ENCODE measurements at regions not wholly inside any gene's neighbourhood (a gene's known extent, or its start where the extent isn't known, plus 50 kb on each side); places are given as distances from the start of the nearest gene placed in this dataset.

DNA sequence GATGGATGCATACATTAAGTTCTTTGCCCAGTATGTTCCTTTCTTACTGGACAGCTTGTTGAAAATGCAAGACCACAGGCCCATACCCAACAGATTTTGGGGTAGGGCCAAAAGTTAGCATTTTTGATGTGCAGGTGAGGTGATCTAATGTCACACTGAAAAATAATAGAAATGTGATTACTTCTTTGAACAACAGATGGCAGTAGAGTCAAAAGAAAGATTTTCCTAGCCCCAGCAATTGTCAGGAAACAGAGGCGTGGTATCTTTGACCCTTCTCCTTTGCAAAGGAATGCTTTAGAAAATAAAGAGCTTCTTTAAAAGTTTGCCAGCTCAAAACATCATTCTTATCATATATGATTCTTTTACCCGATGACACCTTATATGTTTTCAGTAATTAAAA, 343.6 kb upstream of the SYT4 start:
- Histone ChIP-seq H3K9ac (ENCODE audit: low read length) (no peak overlapping the region), H3K9me2 (ENCODE audit: insufficient read depth) (no peaks in the 10 kb centered on the region), H3K27me3 (ENCODE audit: insufficient read depth, low read length) (no peaks in the 10 kb centered on the region), H4K20me1 (ENCODE audit: insufficient read depth) (no peaks in the 10 kb centered on the region), H3K79me2 (ENCODE audit: insufficient read depth, low read length) (no peaks in the 10 kb centered on the region), H3K4me1 (ENCODE audit: control insufficient read depth in 1 of 2, insufficient read depth in 2 of 2, low read length in 2 of 2) (no peaks in the 10 kb centered on the region), H3K4me3 (replicated peaks in 1 of 2; ENCODE audit: low read depth in 1 of 2, low read length in 2 of 2) (no peak overlapping the region), H3K27ac (ENCODE audit: low read depth, low read length) (no peak overlapping the region), H2AFZ (ENCODE audit: low read depth, low read length, poor library complexity, severe bottlenecking) (no peak overlapping the region), H3K4me2 (ENCODE audit: low read length) (no peak overlapping the region), H3K36me3 (ENCODE audit: control insufficient read depth in 1 of 2, insufficient read depth in 2 of 2, low read length in 2 of 2) (no peaks in the 10 kb centered on the region), H3K9me3 (ENCODE audit: control insufficient read depth in 1 of 2, insufficient read depth in 1 of 2, low read depth in 1 of 2, low read length in 2 of 2) (no peaks in the 10 kb centered on the region; a peak in 1 of 4 replicates)
- ChIA-PET CTCF (no interaction called here), RAD21 (ENCODE audit: low non-redundant PET in 1 of 2, low total read pairs in 2 of 2, uncharacterized antibody in 2 of 2, unreplicated experiment in 2 of 2) (no interaction called here), POLR2A (no interaction called here)
- ATAC-seq (no peak), DNase-seq (ENCODE audit: low read depth, low spot score) (no peak)
- BruUV-seq (replicated peaks): no TSS peak
- TF ChIP-seq, protein P1, sequence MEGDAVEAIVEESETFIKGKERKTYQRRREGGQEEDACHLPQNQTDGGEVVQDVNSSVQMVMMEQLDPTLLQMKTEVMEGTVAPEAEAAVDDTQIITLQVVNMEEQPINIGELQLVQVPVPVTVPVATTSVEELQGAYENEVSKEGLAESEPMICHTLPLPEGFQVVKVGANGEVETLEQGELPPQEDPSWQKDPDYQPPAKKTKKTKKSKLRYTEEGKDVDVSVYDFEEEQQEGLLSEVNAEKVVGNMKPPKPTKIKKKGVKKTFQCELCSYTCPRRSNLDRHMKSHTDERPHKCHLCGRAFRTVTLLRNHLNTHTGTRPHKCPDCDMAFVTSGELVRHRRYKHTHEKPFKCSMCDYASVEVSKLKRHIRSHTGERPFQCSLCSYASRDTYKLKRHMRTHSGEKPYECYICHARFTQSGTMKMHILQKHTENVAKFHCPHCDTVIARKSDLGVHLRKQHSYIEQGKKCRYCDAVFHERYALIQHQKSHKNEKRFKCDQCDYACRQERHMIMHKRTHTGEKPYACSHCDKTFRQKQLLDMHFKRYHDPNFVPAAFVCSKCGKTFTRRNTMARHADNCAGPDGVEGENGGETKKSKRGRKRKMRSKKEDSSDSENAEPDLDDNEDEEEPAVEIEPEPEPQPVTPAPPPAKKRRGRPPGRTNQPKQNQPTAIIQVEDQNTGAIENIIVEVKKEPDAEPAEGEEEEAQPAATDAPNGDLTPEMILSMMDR (IDR thresholded peaks at IDR 0.05 in 2 of 3, conservative IDR thresholded peaks at IDR 0.05 in 1 of 3; ENCODE audit: borderline replicate concordance in 1 of 3, insufficient read depth in 1 of 3, low read depth in 2 of 3, low read length in 2 of 3): peak in 1 of 3 experiments; percentile 43; a peak in 2 of 6 replicates
- TF ChIP-seq RAD21 (IDR thresholded peaks at IDR 0.05; ENCODE audit: low read depth) (peak; percentile 37), CBX3 (IDR thresholded peaks at IDR 0.05; ENCODE audit: low read depth) (no peak)
- intact Hi-C loops (cut with micrococcal nuclease): loop anchor here (5.0 kb wide), 1 partner anchor 1591 kb away; no protein-coding TSS in a partner anchor

DNA sequence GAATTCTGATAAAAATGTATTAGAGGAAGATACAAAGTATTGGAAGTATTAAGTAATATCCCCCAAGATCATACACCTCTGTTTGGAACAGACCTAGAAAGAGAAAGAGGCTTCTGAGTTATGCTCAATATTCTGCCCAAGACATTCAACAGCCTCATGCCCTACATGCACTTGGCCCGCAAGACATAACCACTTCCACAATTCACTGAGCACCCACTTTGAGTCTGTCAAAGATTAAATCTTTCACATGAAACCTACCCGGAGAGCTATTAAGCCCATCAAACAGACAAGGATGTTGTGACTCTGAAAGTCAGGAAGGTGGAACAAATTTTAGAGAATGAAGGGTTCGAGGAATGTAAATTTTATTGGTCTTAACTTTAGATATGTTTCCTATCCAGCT, 344.7 kb upstream of the SYT4 start:
- no TSS peak for BruUV-seq (replicated peaks)
- H3K79me2 ChIP-seq (ENCODE audit: insufficient read depth, low read length): no peaks in the 10 kb centered on the region
- ATAC-seq (no peak), DNase-seq (ENCODE audit: low read depth, low spot score) (no peak)
- no peaks in the 10 kb centered on the region for H3K4me1 ChIP-seq (ENCODE audit: control insufficient read depth in 1 of 2, insufficient read depth in 2 of 2, low read length in 2 of 2)
- H3K36me3 ChIP-seq (ENCODE audit: control insufficient read depth in 1 of 2, insufficient read depth in 2 of 2, low read length in 2 of 2): no peaks in the 10 kb centered on the region
- H3K4me3 ChIP-seq (replicated peaks in 1 of 2; ENCODE audit: low read depth in 1 of 2, low read length in 2 of 2): no peak overlapping the region
- H4K20me1 ChIP-seq (ENCODE audit: insufficient read depth): no peaks in the 10 kb centered on the region
- H3K27me3 ChIP-seq (ENCODE audit: insufficient read depth, low read length): no peaks in the 10 kb centered on the region
- H3K9ac ChIP-seq (ENCODE audit: low read length): no peak overlapping the region
- ChIA-PET RAD21 (ENCODE audit: low non-redundant PET in 1 of 2, low total read pairs in 2 of 2, uncharacterized antibody in 2 of 2, unreplicated experiment in 2 of 2) (no interaction called here), POLR2A (no interaction called here), CTCF (no interaction called here)
- no peak overlapping the region for H3K27ac ChIP-seq (ENCODE audit: low read depth, low read length)
- no peaks in the 10 kb centered on the region; a peak in 1 of 4 replicates for H3K9me3 ChIP-seq (ENCODE audit: control insufficient read depth in 1 of 2, insufficient read depth in 1 of 2, low read depth in 1 of 2, low read length in 2 of 2)
- no peak overlapping the region for H3K4me2 ChIP-seq (ENCODE audit: low read length)
- intact Hi-C loops (cut with micrococcal nuclease): loop anchor here (5.0 kb wide), 1 partner anchor 1590 kb away; no protein-coding TSS in a partner anchor
- no peak overlapping the region for H2AFZ ChIP-seq (ENCODE audit: low read depth, low read length, poor library complexity, severe bottlenecking)
- H3K9me2 ChIP-seq (ENCODE audit: insufficient read depth): no peaks in the 10 kb centered on the region
- TF ChIP-seq, protein P1 (IDR thresholded peaks at IDR 0.05 in 2 of 3, conservative IDR thresholded peaks at IDR 0.05 in 1 of 3; ENCODE audit: borderline replicate concordance in 1 of 3, insufficient read depth in 1 of 3, low read depth in 2 of 3, low read length in 2 of 3): no peak
- no peak for TF ChIP-seq ZNF274 (IDR thresholded peaks at IDR 0.05; ENCODE audit: low read depth, low read length)
- TF ChIP-seq, protein P2, sequence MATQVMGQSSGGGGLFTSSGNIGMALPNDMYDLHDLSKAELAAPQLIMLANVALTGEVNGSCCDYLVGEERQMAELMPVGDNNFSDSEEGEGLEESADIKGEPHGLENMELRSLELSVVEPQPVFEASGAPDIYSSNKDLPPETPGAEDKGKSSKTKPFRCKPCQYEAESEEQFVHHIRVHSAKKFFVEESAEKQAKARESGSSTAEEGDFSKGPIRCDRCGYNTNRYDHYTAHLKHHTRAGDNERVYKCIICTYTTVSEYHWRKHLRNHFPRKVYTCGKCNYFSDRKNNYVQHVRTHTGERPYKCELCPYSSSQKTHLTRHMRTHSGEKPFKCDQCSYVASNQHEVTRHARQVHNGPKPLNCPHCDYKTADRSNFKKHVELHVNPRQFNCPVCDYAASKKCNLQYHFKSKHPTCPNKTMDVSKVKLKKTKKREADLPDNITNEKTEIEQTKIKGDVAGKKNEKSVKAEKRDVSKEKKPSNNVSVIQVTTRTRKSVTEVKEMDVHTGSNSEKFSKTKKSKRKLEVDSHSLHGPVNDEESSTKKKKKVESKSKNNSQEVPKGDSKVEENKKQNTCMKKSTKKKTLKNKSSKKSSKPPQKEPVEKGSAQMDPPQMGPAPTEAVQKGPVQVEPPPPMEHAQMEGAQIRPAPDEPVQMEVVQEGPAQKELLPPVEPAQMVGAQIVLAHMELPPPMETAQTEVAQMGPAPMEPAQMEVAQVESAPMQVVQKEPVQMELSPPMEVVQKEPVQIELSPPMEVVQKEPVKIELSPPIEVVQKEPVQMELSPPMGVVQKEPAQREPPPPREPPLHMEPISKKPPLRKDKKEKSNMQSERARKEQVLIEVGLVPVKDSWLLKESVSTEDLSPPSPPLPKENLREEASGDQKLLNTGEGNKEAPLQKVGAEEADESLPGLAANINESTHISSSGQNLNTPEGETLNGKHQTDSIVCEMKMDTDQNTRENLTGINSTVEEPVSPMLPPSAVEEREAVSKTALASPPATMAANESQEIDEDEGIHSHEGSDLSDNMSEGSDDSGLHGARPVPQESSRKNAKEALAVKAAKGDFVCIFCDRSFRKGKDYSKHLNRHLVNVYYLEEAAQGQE (IDR thresholded peaks at IDR 0.05; ENCODE audit: low read depth): no peak
- TF ChIP-seq POLR2AphosphoS5 (IDR thresholded peaks at IDR 0.05; ENCODE audit: low read depth, low read length): no peak
- no peak for TF ChIP-seq RAD21 (IDR thresholded peaks at IDR 0.05; ENCODE audit: low read depth)
- no peak for TF ChIP-seq ZFX (IDR thresholded peaks at IDR 0.05)
- no peak for TF ChIP-seq EZH2 (IDR thresholded peaks at IDR 0.05)
- no peak for TF ChIP-seq CBX3 (IDR thresholded peaks at IDR 0.05; ENCODE audit: low read depth)
- no peak for TF ChIP-seq EGR1 (IDR thresholded peaks at IDR 0.05; ENCODE audit: low read depth)
- no peak for TF ChIP-seq CEBPB (IDR thresholded peaks at IDR 0.05; ENCODE audit: low read depth)
- no peak for TF ChIP-seq SIN3A (IDR thresholded peaks at IDR 0.05; ENCODE audit: low read depth)
- TF ChIP-seq YY1 (IDR thresholded peaks at IDR 0.05; ENCODE audit: extremely low read depth, insufficient replicate concordance, low read depth, low read length): no peak

Data from HCT116 (cell line).